Omental fat pad (tissue), 3 donors: ENCODE measurements at regions not wholly inside any gene's neighbourhood (a gene's known extent, or its start where the extent isn't known, plus 50 kb on each side); places are given as distances from the start of the nearest gene placed in this dataset.

Experiments used
- ATAC-seq: fragments of 150-250 bp; one replicate; pipeline ENCODE4 v1.9.1; 2016; ENCODE audit warnings: mild to moderate bottlenecking, moderate library complexity; ENCODE audit not compliant: low FRiP score
- DNase-seq: peaks from one replicate; pipeline ENCODE4 v3.0.0-alpha.2; 2019; ENCODE audit warnings: low spot score
- CTCF ChIP-seq, 3 donors: fragments of 450-650 bp; IDR thresholded peaks; one replicate each; pipeline ENCODE4 v1.5.1; 2016 to 2017; ENCODE audit warnings: antibody characterized with exemption in 3 of 3, mild to moderate bottlenecking in 3 of 3, moderate library complexity in 2 of 3

DNA sequence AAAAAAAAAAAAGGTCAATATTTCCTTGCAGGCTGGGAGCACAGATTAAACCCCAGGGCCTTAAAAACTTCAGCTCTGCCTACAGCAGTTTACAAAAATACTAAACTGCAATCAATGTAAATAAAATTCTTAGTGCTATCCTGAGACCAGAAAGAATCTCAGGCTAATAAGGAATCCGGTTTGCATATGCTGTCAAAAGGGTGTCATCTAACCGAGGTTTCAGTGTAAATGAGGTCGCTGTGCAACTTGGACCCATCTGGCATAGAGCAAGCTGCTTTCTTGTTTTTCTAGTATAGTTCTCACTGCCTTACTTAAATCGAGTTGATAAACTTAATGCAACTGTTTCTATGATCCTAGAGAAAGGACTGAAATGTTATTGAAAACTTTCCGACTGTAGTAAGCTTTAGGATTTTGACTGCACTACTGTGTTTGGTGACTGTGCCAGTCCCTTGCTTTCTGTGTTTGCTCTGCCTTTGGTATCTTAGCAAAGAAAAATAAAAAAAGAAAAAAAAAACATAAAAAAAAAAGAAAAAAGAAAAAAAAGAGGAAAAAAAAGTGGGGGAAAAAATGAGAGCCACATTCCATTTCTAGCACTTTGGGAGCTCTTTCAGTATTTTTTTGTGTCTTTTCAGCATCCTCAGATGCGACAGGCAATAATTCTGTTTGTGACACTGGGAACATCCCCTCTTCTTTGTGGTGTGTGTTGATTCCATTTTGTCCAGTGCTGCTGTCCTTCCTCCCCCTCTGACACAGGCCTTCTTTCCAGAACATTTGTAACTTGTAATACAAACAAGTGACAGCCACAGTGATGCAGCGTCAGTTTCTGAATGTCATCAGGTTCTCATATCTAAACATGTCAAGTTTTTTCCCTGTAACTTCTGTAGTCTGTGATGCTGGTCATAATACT lies 340.5 kb downstream of the ZNF536 start:
- DNase-seq, result no peak
- no peak for TF ChIP-seq CTCF (IDR thresholded peaks at IDR 0.05)
- ATAC-seq, result no peak

DNA sequence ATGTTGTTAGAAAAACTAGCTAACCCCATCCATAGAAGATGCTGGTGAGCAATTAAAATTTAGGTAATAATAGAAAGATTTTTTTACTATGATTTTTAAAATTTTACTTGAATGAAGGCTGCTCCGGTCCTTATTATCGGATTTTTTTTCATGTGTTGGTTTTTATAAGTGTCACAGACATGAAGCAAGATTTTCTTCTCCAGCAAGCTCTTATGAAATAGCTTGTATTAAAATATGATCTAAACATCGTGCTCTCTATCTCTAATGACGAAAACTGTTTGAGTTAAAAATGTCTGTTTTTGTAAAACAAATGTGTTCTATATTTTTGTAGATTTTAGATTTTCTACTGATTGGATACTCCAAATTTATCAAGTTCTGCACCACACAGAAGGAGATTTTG lies 339.6 kb downstream of the ZNF536 start:
- DNase-seq (no peak), ATAC-seq (no peak)
- no peak for TF ChIP-seq CTCF (IDR thresholded peaks at IDR 0.05)

- ATAC-seq (no peak), DNase-seq (no peak)
- TF ChIP-seq CTCF (IDR thresholded peaks at IDR 0.05), result no peak
Observed at GRCh38 chr19:30711296-30711695, 339.1 kb downstream of the ZNF536 start.

GRCh38 chr19:30710721-30711120 lies 338.5 kb downstream of the ZNF536 start:
- ATAC-seq (no peak), DNase-seq (no peak)
- no peak for TF ChIP-seq CTCF (IDR thresholded peaks at IDR 0.05)

- ATAC-seq (no peak), DNase-seq (no peak)
- TF ChIP-seq CTCF (IDR thresholded peaks at IDR 0.05), result no peak
Observed at GRCh38 chr19:30708416-30709178, 336.4 kb downstream of the ZNF536 start.

GRCh38 chr19:30704771-30705330 lies 332.7 kb downstream of the ZNF536 start:
- DNase-seq (no peak), ATAC-seq (no peak)
- no peak for TF ChIP-seq CTCF (IDR thresholded peaks at IDR 0.05)
